ENCODE measurements at regions not wholly inside any gene's neighbourhood (a gene's known extent, or its start where the extent isn't known, plus 50 kb on each side); places are given as distances from the start of the nearest gene placed in this dataset.

GRCh38 chr3:13162549-13163320, 89.5 kb upstream of the IQSEC1 start:
- Histone ChIP-seq H3K4me3 (no peak overlapping the region), H3K27me3 (no peaks in the 10 kb centered on the region), H3K9me3 (no peaks in the 10 kb centered on the region), H3K4me1 (ENCODE audit: insufficient read depth) (no peaks in the 10 kb centered on the region), H3K36me3 (no peaks in the 10 kb centered on the region), H3K27ac (no peak overlapping the region)
- DNase-seq, result no peak
- no peak for TF ChIP-seq CTCF (IDR thresholded peaks at IDR 0.05)
- TF ChIP-seq POLR2A (IDR thresholded peaks at IDR 0.05), result no peak
- no peak for TF ChIP-seq EP300 (IDR thresholded peaks at IDR 0.05)
- intact Hi-C loops (cut with DNase I), result no loop called here
- WGBS, 3 donors, result 62 to 75% (median 66%) methylated on average over 9 of the region's 9 CpGs

- TF ChIP-seq POLR2A (IDR thresholded peaks at IDR 0.05), result no peak
- no peak for TF ChIP-seq EP300 (IDR thresholded peaks at IDR 0.05)
- TF ChIP-seq CTCF (IDR thresholded peaks at IDR 0.05), result no peak
- Histone ChIP-seq H3K9me3 (no peaks in the 10 kb centered on the region), H3K4me3 (no peak overlapping the region), H3K27ac (no peak overlapping the region), H3K27me3 (no peaks in the 10 kb centered on the region), H3K4me1 (ENCODE audit: insufficient read depth) (no peaks in the 10 kb centered on the region), H3K36me3 (no peaks in the 10 kb centered on the region)
- no peak for DNase-seq
- WGBS, 3 donors, result 83 to 87% (median 83%) methylated on average over 18 of the region's 18 CpGs
- intact Hi-C loops (cut with DNase I), result no loop called here
Observed at GRCh38 chr3:13161771-13162535, 88.7 kb upstream of the IQSEC1 start.

GRCh38 chr3:13161021-13161759, 88.0 kb upstream of the IQSEC1 start:
- DNase-seq, result no peak
- Histone ChIP-seq H3K4me1 (ENCODE audit: insufficient read depth) (no peaks in the 10 kb centered on the region), H3K9me3 (peaks cover 0 to 3% of the 10 kb centered on the region in 2 donors), H3K4me3 (no peak overlapping the region), H3K36me3 (no peaks in the 10 kb centered on the region), H3K27me3 (no peaks in the 10 kb centered on the region), H3K27ac (no peak overlapping the region)
- TF ChIP-seq CTCF (IDR thresholded peaks at IDR 0.05), result no peak
- no peak for TF ChIP-seq POLR2A (IDR thresholded peaks at IDR 0.05)
- TF ChIP-seq EP300 (IDR thresholded peaks at IDR 0.05), result no peak
- intact Hi-C loops (cut with DNase I), result no loop called here
- 66 to 79% (median 70%) methylated on average over 20 to 21 of the region's 21 CpGs for WGBS, 3 donors

GRCh38 chr3:13160619-13161018, 87.4 kb upstream of the IQSEC1 start:
- TF ChIP-seq EP300 (IDR thresholded peaks at IDR 0.05) (no peak), CTCF (IDR thresholded peaks at IDR 0.05) (no peak), POLR2A (IDR thresholded peaks at IDR 0.05) (no peak)
- Histone ChIP-seq H3K4me3 (no peak overlapping the region), H3K4me1 (ENCODE audit: insufficient read depth) (no peaks in the 10 kb centered on the region), H3K9me3 (peaks cover 0 to 3% of the 10 kb centered on the region in 2 donors), H3K36me3 (no peaks in the 10 kb centered on the region), H3K27ac (no peak overlapping the region), H3K27me3 (no peaks in the 10 kb centered on the region)
- no peak for DNase-seq
- 30 to 31% (median 31%) methylated on average over 1 of the region's 1 CpG for WGBS, 3 donors
- intact Hi-C loops (cut with DNase I), result no loop called here

Measured in ovary (tissue), 7 donors.